SK-N-SH (cell line): ENCODE measurements at regions not wholly inside any gene's neighbourhood (a gene's known extent, or its start where the extent isn't known, plus 50 kb on each side); places are given as distances from the start of the nearest gene placed in this dataset.
"Not testable (repeated sequence)": the region's sequence is repeated elsewhere in the genome, so short reads cannot be mapped to it uniquely, and the experiment has no call there.

Source experiments
- CTCF ChIA-PET: fragments of 300-600, 350-600 bp; formaldehyde crosslinking; extraction: SDS; loops from one replicate; lab custom pipeline; 2021; lab: Yijun Ruan, JAX
- POLR2A ChIA-PET: fragments of 350-600 bp; sonication (Branson Sonifier 250); formaldehyde crosslinking; extraction: SDS; loops from one replicate; lab custom pipeline; 2020; ENCODE audit warnings: antibody characterized with exemption, inconsistent platforms; lab: Yijun Ruan, JAX
- DNase-seq: peaks from one replicate; pipeline ENCODE4 v3.0.0; 2012
- H2AFZ ChIP-seq: fragments of 200-600 bp; sonication (generic); 2 replicates; pipeline ENCODE4 v1.8.1; 2016; ENCODE audit warnings: antibody characterized with exemption, mild to moderate bottlenecking, low read depth
- H3F3A ChIP-seq: fragments of 200-600 bp; sonication (generic); replicated peaks from 2 replicates; pipeline ENCODE3; 2016; ENCODE audit warnings: antibody characterized with exemption, mild to moderate bottlenecking; ENCODE audit not compliant: insufficient read depth
- H3K27ac ChIP-seq, 2 experiments: fragments of 200-500 bp in 1 of 2; fragments of 200-600 bp in 1 of 2; sonication (Bioruptor generic) in 1 of 2; sonication (generic), shearing (Covaris generic) in 1 of 2; 2 replicates each; pipeline versions ENCODE4 v1.5.1 to v1.6.1; 2014 to 2016; ENCODE audit warnings: low read depth in 2 of 2, inconsistent platforms in 1 of 2, low read length in 1 of 2, mild to moderate bottlenecking in 1 of 2, mixed read lengths in 1 of 2
- H3K27me3 ChIP-seq: fragments of 200-600 bp; sonication (generic), shearing (Covaris generic); 2 replicates; pipeline ENCODE4 v1.6.1; 2016; ENCODE audit warnings: mixed run types; ENCODE audit not compliant: insufficient read depth
- H3K36me3 ChIP-seq, 2 experiments: fragments of 200-500 bp in 1 of 2; fragments of 200-600 bp in 1 of 2; sonication (Bioruptor generic) in 1 of 2; sonication (generic) in 1 of 2; replicated peaks in 1 of 2; 2 replicates each; pipeline versions ENCODE3 to v1.5.1; 2014 to 2016; ENCODE audit warnings: low read length in 1 of 2, mild to moderate bottlenecking in 1 of 2; ENCODE audit not compliant: insufficient read depth in 2 of 2, control insufficient read depth in 1 of 2
- H3K4me1 ChIP-seq, 2 experiments: fragments of 200-500 bp in 1 of 2; fragments of 200-600 bp in 1 of 2; sonication (Bioruptor generic) in 1 of 2; sonication (generic), shearing (Covaris generic) in 1 of 2; 2 replicates each; pipeline versions ENCODE4 v1.5.1 to v1.6.1; 2014 to 2016; ENCODE audit warnings: low read depth in 1 of 2, low read length in 1 of 2, mixed run types in 1 of 2; ENCODE audit not compliant: insufficient read depth in 2 of 2, control insufficient read depth in 1 of 2
- H3K4me2 ChIP-seq: fragments of 200-600 bp; sonication (generic), shearing (Covaris generic); 2 replicates; pipeline ENCODE4 v1.6.1; 2017; ENCODE audit warnings: mixed run types
- H3K4me3 ChIP-seq, 2 experiments: fragments of 200-500 bp in 1 of 2; fragments of 200-600 bp in 1 of 2; sonication (Bioruptor generic) in 1 of 2; sonication (generic), shearing (Covaris generic) in 1 of 2; 2 replicates each; pipeline versions ENCODE4 v1.5.1 to v1.8.1; 2014 to 2016; ENCODE audit warnings: low read depth in 2 of 2, inconsistent platforms in 1 of 2, low read length in 1 of 2, mild to moderate bottlenecking in 1 of 2, mixed read lengths in 1 of 2, moderate library complexity in 1 of 2
- H3K79me2 ChIP-seq: fragments of 200-600 bp; sonication (generic); 2 replicates; pipeline ENCODE4 v1.8.1; 2017; ENCODE audit warnings: mild to moderate bottlenecking; ENCODE audit not compliant: insufficient read depth
- H3K9ac ChIP-seq: fragments of 200-600 bp; sonication (generic); 2 replicates; pipeline ENCODE4 v1.6.1; 2017; ENCODE audit warnings: mixed run types
- H3K9me2 ChIP-seq: fragments of 200-600 bp; sonication (generic); 2 replicates; pipeline ENCODE4 v1.6.1; 2017; ENCODE audit warnings: mixed run types
- H3K9me3 ChIP-seq: fragments of 200-600 bp; sonication (generic); 2 replicates; pipeline ENCODE4 v1.6.1; 2017; ENCODE audit warnings: mixed run types, mild to moderate bottlenecking, moderate library complexity
- H4K20me1 ChIP-seq: fragments of 200-600 bp; sonication (generic); 2 replicates; pipeline ENCODE4 v1.6.1; 2017; ENCODE audit warnings: mild to moderate bottlenecking, mixed run types; ENCODE audit not compliant: insufficient read depth
- CHD2 ChIP-seq: fragments of 150-350 bp; IDR thresholded peaks from 2 replicates; pipeline ENCODE4 v1.6.1; 2018; ENCODE audit warnings: low read length; ENCODE audit not compliant: partially characterized antibody
- CTCF ChIP-seq: fragments of 200-600 bp; sonication (generic); IDR thresholded peaks from 2 replicates; pipeline ENCODE4 v1.6.1; 2017; ENCODE audit warnings: antibody characterized with exemption, mild to moderate bottlenecking, moderate library complexity
- ELF1 ChIP-seq: IDR thresholded peaks from 2 replicates; pipeline ENCODE4 v1.4.0; 2012
- FOXJ3 ChIP-seq: sonication (generic); formaldehyde crosslinking; IDR thresholded peaks from 2 replicates; pipeline ENCODE4 v1.5.1; 2020; ENCODE audit warnings: mild to moderate bottlenecking, missing genetic modification reagents
- GATA2 ChIP-seq: sonication (generic); formaldehyde crosslinking; IDR thresholded peaks from 2 replicates; pipeline ENCODE4 v1.5.0; 2020; ENCODE audit warnings: mild to moderate bottlenecking, missing genetic modification reagents
- JUND ChIP-seq: IDR thresholded peaks from 2 replicates; pipeline ENCODE4 v1.4.0; 2012
- MEF2A ChIP-seq: IDR thresholded peaks from 2 replicates; pipeline ENCODE4 v1.4.0; 2012; ENCODE audit warnings: low read depth, borderline replicate concordance
- MXI1 ChIP-seq: IDR thresholded peaks from 2 replicates; pipeline ENCODE4 v1.6.1; 2012; ENCODE audit warnings: mild to moderate bottlenecking, low read depth, low read length, improper control_type of control experiment
- NFIC ChIP-seq: IDR thresholded peaks from 2 replicates; pipeline ENCODE4 v1.4.0; 2012; ENCODE audit warnings: borderline replicate concordance
- NRF1 ChIP-seq: IDR thresholded peaks from 2 replicates; pipeline ENCODE4 v1.6.1; 2012; ENCODE audit warnings: low read depth, mild to moderate bottlenecking, low read length
- TCF12 ChIP-seq: IDR thresholded peaks from 2 replicates; pipeline ENCODE4 v1.4.0; 2012
- TEAD4 ChIP-seq: IDR thresholded peaks from 2 replicates; pipeline ENCODE4 v1.4.0; 2012; ENCODE audit warnings: mild to moderate bottlenecking, borderline replicate concordance; ENCODE audit not compliant: insufficient read depth
- ZBTB33 ChIP-seq: IDR thresholded peaks from 2 replicates; pipeline ENCODE4 v1.4.0; 2012; ENCODE audit warnings: low read depth, borderline replicate concordance
- WGBS: methylation state at CpG from one replicate; pipeline ENCODE4 v1.1.6; 2017; ENCODE audit warnings: low lambda C conversion rate; 5-methylcytosine and 5-hydroxymethylcytosine counted together
- TF ChIP-seq, protein P1 (sequence below): fragments of 150-350 bp; IDR thresholded peaks from 2 replicates; pipeline ENCODE4 v1.6.1; 2017; ENCODE audit warnings: antibody characterized with exemption, low read length, low read depth, borderline replicate concordance

DNA sequence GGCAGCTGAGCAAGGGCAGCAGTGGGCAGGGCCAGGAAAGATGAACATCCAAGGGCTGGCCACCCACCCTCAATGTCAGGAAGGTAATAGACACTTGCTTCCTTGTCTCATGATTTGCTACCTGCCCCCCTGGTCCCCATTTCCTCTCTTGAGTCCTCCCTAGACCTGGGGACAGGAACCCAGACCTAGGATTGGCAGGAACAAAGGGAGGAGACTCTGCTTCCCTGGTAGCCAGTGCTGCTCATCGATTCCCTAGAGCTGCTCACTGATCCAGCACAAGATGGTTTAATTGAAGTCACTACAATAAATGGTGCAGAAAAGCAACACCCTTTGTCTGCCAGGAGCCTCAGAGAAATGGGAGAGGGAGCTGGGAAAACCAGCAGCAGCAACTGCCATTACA, 67.8 kb upstream of the CHST1 start:
- Histone ChIP-seq H3K9ac (no peak overlapping the region), H3K79me2 (no peaks in the 10 kb centered on the region), H3K27me3 (no peaks in the 10 kb centered on the region), H3K4me2 (no peak overlapping the region), H4K20me1 (no peaks in the 10 kb centered on the region), H3K36me3 (no peaks in the 10 kb centered on the region), H3K9me2 (no peaks in the 10 kb centered on the region), H3K27ac (no peak overlapping the region), H3F3A (no peaks in the 10 kb centered on the region), H2AFZ (no peak overlapping the region), H3K9me3 (no peaks in the 10 kb centered on the region), H3K4me1 (no peaks in the 10 kb centered on the region), H3K4me3 (no peak overlapping the region)
- no peak for DNase-seq
- CTCF ChIA-PET, result interaction anchor here (0.9 kb wide), 1 partner anchor 24 kb away, joined by 3 read pairs; no protein-coding TSS in a partner anchor
- POLR2A ChIA-PET, result no interaction called here
- 50% methylated on average over 1 of the region's 1 CpG for WGBS
- TF ChIP-seq MEF2A (no peak), FOXJ3 (CRISPR knock-in tag) (no peak), JUND (no peak), NFIC (no peak), ZBTB33 (no peak), CTCF (no peak), TCF12 (no peak), MXI1 (no peak), NRF1 (no peak), GATA2 (no peak), CHD2 (no peak), ELF1 (no peak)
- TF ChIP-seq, protein P1, sequence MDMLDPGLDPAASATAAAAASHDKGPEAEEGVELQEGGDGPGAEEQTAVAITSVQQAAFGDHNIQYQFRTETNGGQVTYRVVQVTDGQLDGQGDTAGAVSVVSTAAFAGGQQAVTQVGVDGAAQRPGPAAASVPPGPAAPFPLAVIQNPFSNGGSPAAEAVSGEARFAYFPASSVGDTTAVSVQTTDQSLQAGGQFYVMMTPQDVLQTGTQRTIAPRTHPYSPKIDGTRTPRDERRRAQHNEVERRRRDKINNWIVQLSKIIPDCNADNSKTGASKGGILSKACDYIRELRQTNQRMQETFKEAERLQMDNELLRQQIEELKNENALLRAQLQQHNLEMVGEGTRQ, result no peak

DNA sequence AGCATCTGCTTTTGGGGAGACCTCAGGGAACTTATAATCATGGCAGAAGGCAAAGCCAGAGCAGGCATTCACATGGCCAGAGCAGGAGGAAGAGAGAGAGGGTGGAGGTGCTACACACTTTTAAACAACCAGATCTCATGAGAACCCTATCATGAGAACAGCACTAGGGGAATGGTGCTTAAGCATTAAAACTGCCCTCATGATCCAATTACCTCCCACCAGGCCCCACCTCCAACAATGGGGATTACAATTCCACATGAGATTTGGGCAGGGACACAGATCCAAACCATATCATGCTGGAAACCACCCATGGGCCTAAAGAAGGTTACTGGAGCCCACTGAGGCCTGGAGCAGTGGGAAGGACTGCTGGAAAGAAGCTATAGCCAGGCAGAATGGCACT, 66.9 kb upstream of the CHST1 start:
- Histone ChIP-seq H4K20me1 (no peaks in the 10 kb centered on the region), H3K9me2 (no peaks in the 10 kb centered on the region), H3K4me2 (no peak overlapping the region), H3K27ac (no peak overlapping the region), H3K36me3 (no peaks in the 10 kb centered on the region), H3K9ac (no peak overlapping the region), H3F3A (no peaks in the 10 kb centered on the region), H3K9me3 (no peaks in the 10 kb centered on the region), H3K27me3 (no peaks in the 10 kb centered on the region), H2AFZ (no peak overlapping the region), H3K79me2 (no peaks in the 10 kb centered on the region), H3K4me3 (no peak overlapping the region), H3K4me1 (no peaks in the 10 kb centered on the region)
- POLR2A ChIA-PET, result no interaction called here
- CTCF ChIA-PET, result interaction anchor here (0.9 kb wide), 1 partner anchor 24 kb away, joined by 3 read pairs; no protein-coding TSS in a partner anchor
- TF ChIP-seq TCF12 (no peak), TEAD4 (no peak)
- TF ChIP-seq, protein P1, result no peak
- DNase-seq, result no peak

DNA sequence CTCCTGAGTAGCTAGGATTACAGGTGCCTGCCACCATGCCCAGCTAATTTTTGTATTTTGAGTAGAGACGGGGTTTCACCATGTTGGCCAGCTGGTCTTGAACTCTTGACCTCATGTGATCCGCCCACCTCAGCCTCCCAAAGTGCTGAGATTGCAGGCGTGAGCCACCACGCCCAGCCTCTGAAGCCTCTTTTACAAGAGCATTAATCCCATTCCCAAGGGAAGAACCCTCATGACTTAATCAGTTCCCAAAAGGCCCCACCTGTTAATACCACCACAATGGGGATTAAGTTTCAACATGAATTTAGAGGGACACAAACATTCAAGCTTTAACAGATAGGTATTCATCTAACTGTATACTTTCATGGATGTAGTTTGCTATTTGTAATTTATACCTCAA, 65.7 kb upstream of the CHST1 start:
- H3K4me3 ChIP-seq, H3K27ac ChIP-seq, H3K4me2 ChIP-seq, H4K20me1 ChIP-seq, CTCF ChIA-PET, POLR2A ChIA-PET, DNase-seq, H3K36me3 ChIP-seq, H3K4me1 ChIP-seq, H3F3A ChIP-seq, H3K9me2 ChIP-seq, H3K27me3 ChIP-seq, H3K9me3 ChIP-seq, H2AFZ ChIP-seq, H3K9ac ChIP-seq, H3K79me2 ChIP-seq: not testable (repeated sequence)
- 67% methylated on average over 4 of the region's 4 CpGs for WGBS
